GM19438 (cell line): ENCODE measurements at regions not wholly inside any gene's neighbourhood (a gene's known extent, or its start where the extent isn't known, plus 50 kb on each side); places are given as distances from the start of the nearest gene placed in this dataset.
"Not testable (repeated sequence)": the region's sequence is repeated elsewhere in the genome, so short reads cannot be mapped to it uniquely, and the experiment has no call there.

Experiments used
- ATAC-seq: cut with Tn5 transposase; IDR thresholded peaks from one replicate; pipeline ENCODE4 v1.9.1; 2021; ENCODE audit warnings: low read depth; ENCODE audit not compliant: unreplicated experiment

DNA sequence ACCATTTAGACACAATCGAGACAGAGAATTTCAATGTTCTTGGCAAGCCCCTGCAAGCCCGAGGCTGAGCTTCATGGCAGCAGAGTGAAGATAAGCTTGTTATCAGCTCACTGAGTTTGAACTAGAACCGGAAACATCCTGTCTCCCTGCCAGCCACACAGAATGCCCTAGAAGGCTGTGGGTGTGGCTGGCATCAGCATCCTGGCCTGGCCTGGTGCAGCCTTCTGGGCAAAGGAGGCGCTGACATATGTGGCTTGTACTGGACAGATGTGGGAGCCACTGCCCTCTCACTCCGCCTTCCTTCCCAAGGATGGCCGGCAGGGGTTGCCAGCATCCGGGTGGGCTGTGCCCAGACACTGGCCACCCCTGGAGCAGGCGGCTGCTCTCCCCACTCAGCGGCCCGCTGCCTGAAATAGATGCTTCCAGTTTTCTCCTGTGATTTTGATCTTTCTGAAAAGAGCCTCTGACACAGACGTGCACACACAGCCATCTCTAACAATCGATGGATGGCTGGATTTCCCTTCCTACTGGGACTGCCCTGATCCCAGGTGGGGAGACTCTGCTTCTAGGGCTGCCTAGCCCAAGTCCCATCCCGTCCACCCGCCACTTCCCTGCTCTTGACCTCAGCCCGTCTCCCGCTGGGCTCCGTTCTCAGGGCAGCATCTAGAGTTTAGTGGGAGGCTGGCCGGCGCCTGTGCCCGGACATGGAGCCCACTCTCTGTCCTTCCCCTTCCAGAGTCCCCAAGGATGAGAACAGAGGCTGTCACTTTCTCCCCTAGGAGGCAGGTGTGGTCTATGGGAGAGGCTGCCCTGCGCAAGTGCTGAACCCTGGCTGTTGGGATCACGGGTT is 149.7 kb downstream of the CTTN start:
- ATAC-seq: no peak

DNA sequence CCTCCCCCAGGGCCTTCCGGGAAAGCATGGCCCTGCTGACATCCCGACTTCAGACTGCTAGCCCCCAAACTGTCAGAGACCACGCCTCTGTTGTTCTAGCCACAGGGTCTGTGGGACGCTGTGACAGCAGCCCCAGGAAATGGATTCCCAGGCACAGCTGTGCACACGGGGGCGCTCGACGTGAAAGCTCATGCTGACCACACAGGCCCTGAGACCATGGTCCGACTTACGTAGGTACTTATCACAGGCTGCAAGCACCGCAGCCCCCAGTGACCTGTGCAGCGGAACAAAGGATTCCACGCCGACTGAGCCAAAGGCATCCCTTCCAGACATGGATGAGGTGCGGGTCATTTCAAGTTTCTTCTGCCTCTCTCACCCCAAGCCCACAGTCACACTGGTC is 150.6 kb downstream of the CTTN start:
- no peak for ATAC-seq

- ATAC-seq: no peak
Measured at GRCh38 chr11:70549386-70549785, 151.1 kb downstream of the CTTN start.

GRCh38 chr11:70549796-70550195 is 151.5 kb downstream of the CTTN start:
- ATAC-seq: no peak

DNA sequence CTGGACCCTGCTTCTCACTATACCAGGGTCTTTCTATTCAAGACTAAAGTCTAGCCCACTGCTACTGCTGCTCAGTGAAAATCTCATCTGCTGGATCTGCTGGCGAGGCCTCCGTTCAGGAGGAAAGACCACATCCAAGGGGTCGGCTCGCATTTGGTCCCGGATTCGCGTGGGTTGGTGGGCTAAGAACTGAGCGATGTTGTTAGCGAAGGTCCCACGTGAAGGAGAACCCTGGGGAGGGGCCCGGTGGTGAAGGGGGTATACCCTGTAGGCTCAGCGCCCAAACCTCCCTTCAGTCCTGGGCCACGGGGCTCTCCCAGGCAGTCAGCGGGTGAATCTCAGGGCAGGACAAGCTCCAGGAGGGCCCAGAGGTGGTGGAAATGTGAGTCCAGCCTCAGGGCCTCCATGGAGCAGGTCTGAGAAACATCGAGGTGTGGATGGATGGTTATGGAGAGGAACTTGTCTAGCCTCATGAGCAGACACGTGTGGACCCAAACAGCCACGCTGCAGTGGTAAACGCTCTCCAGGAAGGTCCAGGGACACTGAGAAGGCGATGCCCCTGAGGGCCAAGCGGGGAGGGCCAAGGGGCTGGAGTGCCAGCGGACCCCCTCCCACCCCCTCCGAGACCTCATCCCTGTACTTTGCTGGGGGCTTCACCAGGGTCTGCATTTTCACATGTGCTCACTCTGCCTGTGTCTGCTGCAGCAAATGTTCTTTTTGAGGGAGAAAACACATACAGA is 152.3 kb downstream of the CTTN start:
- no peak for ATAC-seq

GRCh38 chr11:70551351-70552166 is 153.2 kb downstream of the CTTN start:
- ATAC-seq: no peak

DNA sequence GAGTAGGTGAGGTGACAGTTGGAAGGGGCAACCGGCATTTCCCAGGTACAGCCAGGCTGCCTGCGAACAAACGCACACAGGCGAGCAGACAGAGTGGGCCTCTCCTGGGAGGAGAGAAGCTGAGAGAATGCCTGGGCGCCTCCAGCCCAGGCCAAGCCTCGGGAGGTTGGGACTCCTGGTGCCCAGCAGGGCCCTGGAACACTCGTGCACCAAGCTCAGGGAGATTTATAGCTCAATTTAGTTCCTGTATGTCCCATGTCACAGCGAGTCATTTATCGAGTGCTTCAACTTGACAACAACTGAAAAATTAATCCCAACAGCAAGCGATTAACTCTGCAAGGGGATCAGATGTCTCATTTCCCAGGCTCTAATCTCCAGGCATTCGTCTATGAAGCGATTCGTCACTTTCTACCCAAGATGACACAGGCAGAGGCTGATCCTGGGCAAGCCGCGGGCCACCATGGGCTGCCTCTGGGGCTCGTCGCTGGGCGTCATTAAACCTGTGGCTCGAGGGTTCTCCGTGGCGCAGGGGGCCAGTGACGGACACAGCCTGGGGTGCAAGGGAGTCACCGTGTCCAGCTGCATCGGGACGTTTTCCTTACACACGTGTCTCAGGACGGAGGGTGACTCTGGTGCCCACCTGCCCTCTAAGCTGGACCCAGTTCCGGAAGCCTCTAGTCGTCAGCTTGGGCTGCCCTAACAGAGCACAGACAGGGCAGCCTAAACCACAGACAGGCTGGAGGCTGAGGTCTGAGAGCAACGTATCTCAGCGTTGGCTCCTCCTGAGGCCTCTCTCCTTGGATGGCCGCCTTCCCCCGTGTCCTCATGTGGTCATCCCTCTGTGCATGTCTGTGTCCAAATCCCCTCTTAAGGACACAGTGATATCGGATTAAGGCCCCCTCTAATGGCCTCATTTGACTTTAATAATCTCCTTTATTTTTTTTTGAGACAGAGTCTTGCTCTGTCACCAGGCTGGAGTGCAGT is 154.1 kb downstream of the CTTN start:
- ATAC-seq: no peak

- ATAC-seq: no peak
Measured at GRCh38 chr11:70555078-70555477, 156.7 kb downstream of the CTTN start.

DNA sequence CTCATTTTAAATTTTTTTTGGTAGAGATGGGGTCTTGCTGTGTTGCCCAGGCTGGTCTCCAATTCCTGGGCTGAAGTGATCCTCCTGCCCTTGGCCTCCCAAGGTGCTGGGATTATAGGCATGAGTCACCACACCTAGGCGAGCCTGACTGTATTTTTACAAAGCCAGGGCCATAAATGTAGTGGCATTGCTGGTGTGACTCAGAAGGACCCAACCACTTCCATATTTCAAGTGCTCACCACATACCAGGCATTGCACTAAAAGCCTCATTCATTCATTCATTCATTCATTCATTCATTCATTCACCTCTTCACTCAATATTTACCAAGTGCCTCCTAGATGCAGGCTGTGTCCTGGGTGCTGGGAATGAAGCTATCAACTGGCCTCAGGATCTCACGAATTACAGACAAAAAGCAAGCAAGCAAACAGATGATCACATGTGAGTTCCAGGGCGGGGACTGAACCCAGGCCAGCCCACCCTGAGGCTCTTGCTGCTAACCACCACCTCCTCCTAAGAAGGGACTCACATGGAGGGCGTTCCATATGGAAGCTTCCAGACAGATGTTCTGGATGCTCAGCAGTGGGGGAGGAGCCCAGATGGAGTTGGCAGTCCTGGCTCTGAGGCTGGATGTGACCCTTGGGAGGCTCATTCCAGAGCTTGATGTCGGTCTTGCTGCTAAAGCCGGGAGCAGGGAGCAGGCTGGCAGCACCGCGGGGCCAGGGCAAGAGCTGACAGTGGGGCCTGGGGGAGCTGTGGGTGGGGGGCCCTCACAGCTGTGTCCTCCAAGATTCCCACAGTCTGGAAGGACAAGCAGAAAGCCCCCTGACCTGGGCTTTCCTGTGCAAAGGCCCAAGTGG is 158.8 kb downstream of the CTTN start:
- no peak for ATAC-seq

DNA sequence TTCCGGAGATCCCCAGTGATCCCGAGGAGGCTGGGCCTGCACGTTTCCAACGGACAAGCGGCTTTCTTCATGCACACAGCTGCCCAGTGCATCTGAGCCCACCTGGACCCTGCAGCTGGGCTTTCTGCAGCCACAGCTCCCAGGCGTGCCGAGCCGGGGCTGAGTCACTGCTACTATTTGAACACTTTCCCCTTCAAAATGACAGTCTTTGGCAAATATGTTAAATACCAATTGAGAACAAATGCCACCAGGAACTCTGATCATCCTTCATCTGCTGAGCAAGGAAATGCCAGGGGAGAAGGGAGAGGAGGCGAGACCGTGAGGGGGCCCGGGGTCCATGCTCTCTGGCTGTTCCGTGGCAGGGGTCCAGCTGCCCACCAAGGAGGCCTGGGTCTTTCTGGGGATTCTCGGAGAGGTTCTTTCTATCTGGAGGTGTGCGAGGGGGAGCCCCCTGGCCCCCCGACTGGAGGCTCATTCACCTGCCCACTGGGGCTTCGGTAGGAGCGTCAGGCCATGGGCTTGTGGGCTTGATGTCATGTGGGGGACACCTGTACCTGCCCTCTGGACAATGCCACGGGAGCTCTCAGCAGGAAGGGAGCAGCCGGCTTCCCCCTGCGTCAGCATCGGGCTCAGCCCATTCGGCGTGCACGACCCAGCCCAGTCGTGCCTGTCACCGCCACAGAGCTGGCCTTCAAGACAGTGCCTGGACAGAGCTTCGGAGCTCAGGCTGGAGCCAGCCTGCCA is 159.6 kb downstream of the CTTN start:
- no peak for ATAC-seq

DNA sequence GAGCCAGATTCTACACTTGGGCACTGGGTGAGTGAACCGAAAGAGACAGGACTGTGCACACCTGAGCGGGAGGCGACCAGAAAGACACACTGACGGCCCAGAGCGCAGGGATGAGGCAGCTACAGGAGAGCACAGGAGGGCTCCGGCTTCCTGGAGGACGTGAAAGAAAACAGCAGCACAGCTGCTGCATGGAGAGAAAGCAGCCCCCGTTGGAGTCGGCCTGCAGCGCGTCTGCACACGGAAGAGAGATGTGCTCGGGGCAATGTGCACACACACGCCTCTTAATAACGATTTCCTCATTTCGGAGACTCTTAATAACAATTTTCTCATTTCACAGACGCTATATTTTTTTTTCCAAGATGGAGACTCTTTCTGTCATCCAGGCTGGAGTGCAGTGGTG is 160.4 kb downstream of the CTTN start:
- no peak for ATAC-seq

DNA sequence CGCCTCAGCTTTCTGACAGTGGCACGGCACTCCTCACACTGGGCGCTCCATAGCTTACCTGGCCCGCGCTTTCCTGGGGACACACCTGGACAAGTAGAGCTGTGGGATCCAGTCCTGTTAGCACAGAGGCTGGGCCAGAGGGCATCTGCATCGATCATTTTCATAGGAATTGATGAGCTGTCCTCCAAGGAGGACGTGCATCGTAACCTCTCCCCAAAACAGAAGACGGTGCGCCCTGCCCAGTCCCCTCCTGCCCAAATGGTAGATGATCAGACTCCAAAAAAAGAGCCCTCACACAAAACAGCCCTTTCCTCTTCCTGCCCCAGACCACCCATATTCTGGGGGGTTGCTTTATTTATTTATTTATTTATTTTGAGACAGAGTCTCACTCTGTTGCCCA is 161.2 kb downstream of the CTTN start:
- no peak for ATAC-seq

DNA sequence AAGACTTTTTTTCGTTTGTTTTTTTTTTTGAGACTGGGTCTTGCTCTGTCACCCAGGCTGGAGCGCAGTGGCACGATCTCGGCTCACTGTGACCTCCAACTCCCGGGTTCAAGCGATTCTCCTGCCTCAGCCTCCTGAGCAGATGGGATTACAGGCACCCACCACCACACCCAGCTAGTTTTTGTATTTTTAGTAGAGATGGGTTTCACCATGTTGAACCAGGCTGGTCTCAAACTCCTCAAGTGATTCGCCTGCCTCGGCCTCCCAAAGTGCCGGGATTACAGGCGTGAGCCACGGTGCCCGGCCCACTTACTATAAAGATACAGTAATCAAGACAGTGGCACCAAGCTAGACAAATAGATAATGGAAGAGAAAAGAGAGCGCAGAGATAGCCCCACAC is 162.3 kb downstream of the CTTN start:
- ATAC-seq: not testable (repeated sequence)

- no peak for ATAC-seq
Measured at GRCh38 chr11:70566768-70567530, 168.6 kb downstream of the CTTN start.

- no peak for ATAC-seq
Measured at GRCh38 chr11:70567680-70568034, 169.3 kb downstream of the CTTN start.

DNA sequence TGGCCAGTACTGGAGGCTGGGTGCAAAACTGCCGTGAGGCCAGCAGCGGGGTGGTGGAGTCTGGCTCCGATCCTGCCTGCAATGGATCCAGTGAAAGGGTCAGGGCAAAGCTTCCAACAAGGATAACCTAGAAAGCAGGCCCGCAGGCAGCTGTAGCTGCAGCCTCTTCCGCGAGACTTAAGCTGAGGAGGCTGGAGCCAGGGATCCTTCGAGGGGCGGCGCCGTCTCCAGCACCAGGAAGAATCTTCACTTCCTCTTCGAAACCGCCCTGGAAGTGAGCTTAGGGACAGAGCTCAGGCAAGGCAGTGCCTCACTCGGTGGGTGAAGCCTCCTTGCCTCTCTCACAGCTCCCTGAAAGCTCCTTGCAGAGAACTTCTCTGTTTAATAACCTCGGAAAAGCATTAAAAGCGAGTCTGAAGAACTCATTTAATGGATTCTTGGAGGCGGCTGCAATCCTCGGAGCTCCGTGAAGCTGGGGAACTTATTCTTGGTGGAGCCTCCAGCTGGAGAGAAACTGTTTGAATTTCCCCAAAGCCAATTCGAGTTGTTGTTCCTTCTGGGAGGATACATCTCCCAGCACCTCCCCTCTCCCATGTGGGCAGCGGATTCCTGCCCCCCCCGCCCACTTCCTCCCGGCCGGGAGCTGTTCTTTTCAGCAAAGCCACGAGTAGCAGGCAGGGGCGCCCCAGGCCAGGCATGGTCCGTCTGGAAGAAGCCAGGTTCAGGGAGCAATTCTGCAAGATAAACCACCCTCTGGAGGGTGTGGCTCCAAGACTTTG is 169.9 kb downstream of the CTTN start:
- ATAC-seq: no peak
